HCT116 (cell line): ENCODE measurements at regions not wholly inside any gene's neighbourhood (a gene's known extent, or its start where the extent isn't known, plus 50 kb on each side); places are given as distances from the start of the nearest gene placed in this dataset.

ENCODE experiments used
- ATAC-seq: fragments of 200-7000 bp; cut with Tn5 transposase; 2 replicates; pipeline ENCODE4 v1.9.1; 2020; ENCODE audit warnings: mild to moderate bottlenecking, moderate library complexity
- BruUV-seq: library from RNA; stranded (reverse); fragments of 400-500 nt; replicated peaks from 2 replicates; lab custom pipeline; 2021; lab: Mats Ljungman, UMichigan
- CTCF ChIA-PET: fragments of 300-600 bp; sonication (Branson Sonifier 250); formaldehyde crosslinking; loops from one replicate; lab custom pipeline; 2021; ENCODE audit warnings: antibody characterized with exemption; lab: Charles Lee
- POLR2A ChIA-PET: fragments of 300-600, 350-600 bp; sonication (Branson Sonifier 250); formaldehyde crosslinking; loops from one replicate; lab custom pipeline; 2021; ENCODE audit warnings: antibody characterized with exemption; lab: Charles Lee
- RAD21 ChIA-PET, 2 experiments: fragments of 300-600 bp; sonication (Branson Sonifier 250); formaldehyde crosslinking; loops; one replicate each; lab custom pipeline; 2023; ENCODE audit warnings: low total read pairs in 2 of 2; ENCODE audit not compliant: uncharacterized antibody in 2 of 2, unreplicated experiment in 2 of 2, low non-redundant PET in 1 of 2; lab: Charles Lee
- DNase-seq: peaks from one replicate; pipeline ENCODE4 v3.0.0-alpha.2; 2010; ENCODE audit warnings: low read depth, low spot score
- H2AFZ ChIP-seq: fragments of 200-600 bp; shearing (Covaris generic), sonication (generic); 2 replicates; pipeline ENCODE4 v1.6.1; 2017; ENCODE audit warnings: low read depth, mixed run types, mixed read lengths, antibody characterized with exemption, low read length; ENCODE audit not compliant: poor library complexity, severe bottlenecking
- H3K27ac ChIP-seq: 2 replicates; pipeline ENCODE4 v1.5.1; 2012; ENCODE audit warnings: low read depth, low read length
- H3K27me3 ChIP-seq: fragments of 200-600 bp; sonication (generic); 2 replicates; pipeline ENCODE4 v1.6.1; 2016; ENCODE audit warnings: mixed run types, low read length, mixed read lengths; ENCODE audit not compliant: insufficient read depth
- H3K36me3 ChIP-seq, 2 experiments: fragments of 200-500 bp in 1 of 2; fragments of 200-600 bp in 1 of 2; sonication (Bioruptor generic) in 1 of 2; sonication (generic) in 1 of 2; 2 replicates each; pipeline versions ENCODE4 v1.5.1 to v1.6.1; 2014 to 2016; ENCODE audit warnings: low read length in 2 of 2, inconsistent platforms in 1 of 2, mixed read lengths in 1 of 2, mixed run types in 1 of 2; ENCODE audit not compliant: insufficient read depth in 2 of 2, control insufficient read depth in 1 of 2
- H3K4me1 ChIP-seq, 2 experiments: fragments of 200-600 bp in 1 of 2; sonication (generic) in 1 of 2; 2 replicates each; pipeline versions ENCODE4 v1.5.1 to v1.6.1; 2012 to 2017; ENCODE audit warnings: low read length in 2 of 2, inconsistent platforms in 1 of 2, mild to moderate bottlenecking in 1 of 2, mixed read lengths in 1 of 2, mixed run types in 1 of 2, moderate library complexity in 1 of 2; ENCODE audit not compliant: insufficient read depth in 2 of 2, control insufficient read depth in 1 of 2
- H3K4me2 ChIP-seq: fragments of 200-600 bp; sonication (generic); 2 replicates; pipeline ENCODE4 v1.6.1; 2017; ENCODE audit warnings: mixed run types, low read length, mixed read lengths
- H3K4me3 ChIP-seq, 2 experiments: fragments of 200-600 bp in 1 of 2; sonication (generic) in 1 of 2; replicated peaks in 1 of 2; 2 replicates each; pipeline ENCODE4 v1.5.1; 2011 to 2016; ENCODE audit warnings: low read length in 2 of 2, control low read depth in 1 of 2, low read depth in 1 of 2, mild to moderate bottlenecking in 1 of 2, mixed read lengths in 1 of 2, mixed run types in 1 of 2
- H3K79me2 ChIP-seq: fragments of 200-600 bp; sonication (generic); 2 replicates; pipeline ENCODE4 v1.6.1; 2017; ENCODE audit warnings: mild to moderate bottlenecking, mixed run types, low read length, moderate library complexity, mixed read lengths; ENCODE audit not compliant: insufficient read depth
- H3K9ac ChIP-seq: fragments of 200-600 bp; sonication (generic); 2 replicates; pipeline ENCODE4 v1.6.1; 2016; ENCODE audit warnings: low read length, mixed read lengths
- H3K9me2 ChIP-seq: fragments of 200-600 bp; sonication (generic), shearing (Covaris generic); 2 replicates; pipeline ENCODE4 v1.6.1; 2017; ENCODE audit warnings: mixed run types, mild to moderate bottlenecking, moderate library complexity; ENCODE audit not compliant: insufficient read depth
- H3K9me3 ChIP-seq, 2 experiments: fragments of 200-500 bp in 1 of 2; fragments of 200-600 bp in 1 of 2; sonication (Bioruptor generic) in 1 of 2; sonication (generic) in 1 of 2; 2 replicates each; pipeline ENCODE4 v1.6.1; 2014 to 2017; ENCODE audit warnings: low read length in 2 of 2, mixed read lengths in 2 of 2, inconsistent platforms in 1 of 2, low read depth in 1 of 2, mild to moderate bottlenecking in 1 of 2, mixed run types in 1 of 2, moderate library complexity in 1 of 2; ENCODE audit not compliant: control insufficient read depth in 1 of 2, insufficient read depth in 1 of 2
- H4K20me1 ChIP-seq: fragments of 200-600 bp; sonication (generic), shearing (Covaris generic); 2 replicates; pipeline ENCODE4 v1.6.1; 2017; ENCODE audit warnings: mixed run types, mild to moderate bottlenecking, moderate library complexity; ENCODE audit not compliant: insufficient read depth
- CEBPB ChIP-seq: IDR thresholded peaks from 2 replicates; pipeline ENCODE4 v1.6.1; 2012; ENCODE audit warnings: low read depth
- CTCF ChIP-seq, 3 experiments: fragments of 200-600 bp in 1 of 3; sonication (generic) in 1 of 3; IDR thresholded peaks in 2 of 3; conservative IDR thresholded peaks in 1 of 3; 2 replicates each; pipeline ENCODE4 v1.5.1; 2012 to 2017; ENCODE audit warnings: low read depth in 2 of 3, low read length in 2 of 3, antibody characterized with exemption in 1 of 3, borderline replicate concordance in 1 of 3, control low read depth in 1 of 3, mild to moderate bottlenecking in 1 of 3, mixed read lengths in 1 of 3, mixed run types in 1 of 3, moderate library complexity in 1 of 3; ENCODE audit not compliant: insufficient read depth in 1 of 3
- EGR1 ChIP-seq: IDR thresholded peaks from 2 replicates; pipeline ENCODE4 v1.6.1; 2012; ENCODE audit warnings: low read depth
- ELF1 ChIP-seq: IDR thresholded peaks from 2 replicates; pipeline ENCODE4 v1.6.1; 2012; ENCODE audit warnings: low read depth, borderline replicate concordance
- EZH2 ChIP-seq: fragments of 200-600 bp; sonication (generic); IDR thresholded peaks from 2 replicates; pipeline ENCODE4 v1.6.1; 2017; ENCODE audit warnings: antibody characterized with exemption, mixed run types
- FOSL1 ChIP-seq: IDR thresholded peaks from 2 replicates; pipeline ENCODE4 v1.6.1; 2012; ENCODE audit warnings: low read depth
- MAX ChIP-seq: IDR thresholded peaks from 2 replicates; pipeline ENCODE4 v1.6.1; 2012
- POLR2A ChIP-seq: IDR thresholded peaks from 2 replicates; pipeline ENCODE4 v1.7.0; 2011; ENCODE audit warnings: borderline replicate concordance; ENCODE audit not compliant: insufficient read depth, insufficient read length; ENCODE audit errors: extremely low read depth
- SP1 ChIP-seq: IDR thresholded peaks from 2 replicates; pipeline ENCODE4 v1.6.1; 2012; ENCODE audit warnings: low read depth
- SRF ChIP-seq: IDR thresholded peaks from 2 replicates; pipeline ENCODE4 v1.6.1; 2012; ENCODE audit warnings: low read depth
- TCF7L2 ChIP-seq: IDR thresholded peaks from 2 replicates; pipeline ENCODE4 v1.7.0; 2011; ENCODE audit warnings: borderline replicate concordance, inconsistent platforms; ENCODE audit not compliant: insufficient read depth, insufficient read length; ENCODE audit errors: extremely low read depth
- YY1 ChIP-seq: IDR thresholded peaks from 2 replicates; pipeline ENCODE4 v1.6.1; 2011; ENCODE audit warnings: low read length, low read depth, moderate library complexity, mild to moderate bottlenecking; ENCODE audit not compliant: insufficient replicate concordance; ENCODE audit errors: extremely low read depth
- ZNF274 ChIP-seq: fragments of 200-500 bp; sonication (Bioruptor generic); IDR thresholded peaks from 2 replicates; pipeline ENCODE4 v1.6.1; 2014; ENCODE audit warnings: mild to moderate bottlenecking, low read depth, low read length, inconsistent platforms
- intact Hi-C: fragments of 100-400 bp; cut with micrococcal nuclease; formaldehyde crosslinking; loops from 2 replicates; pipeline ENCODE4 v1.10.0; 2022

- RAD21 ChIA-PET: no interaction called here
- no peaks in the 10 kb centered on the region for H3K9me2 ChIP-seq
- ATAC-seq (no peak), DNase-seq (no peak)
- no peak overlapping the region for H3K27ac ChIP-seq
- TF ChIP-seq CTCF (IDR thresholded peaks at IDR 0.05 in 2 of 3, conservative IDR thresholded peaks at IDR 0.05 in 1 of 3; ENCODE audit: borderline replicate concordance in 1 of 3, insufficient read depth in 1 of 3, low read depth in 2 of 3, low read length in 2 of 3): peak in 1 of 3 experiments; percentile 23; a peak in 1 of 6 replicates
- TF ChIP-seq SP1: no peak
- TF ChIP-seq YY1: no peak
- POLR2A ChIA-PET: no interaction called here
- no peaks in the 10 kb centered on the region for H3K4me1 ChIP-seq
- no peaks in the 10 kb centered on the region for H3K9me3 ChIP-seq
- no peaks in the 10 kb centered on the region for H3K79me2 ChIP-seq
- intact Hi-C loops: no loop called here
- H3K27me3 ChIP-seq: peaks cover 9% of the 10 kb centered on the region; the same call in 1 of the 2 replicates
- H2AFZ ChIP-seq: no peak overlapping the region
- H3K36me3 ChIP-seq: no peaks in the 10 kb centered on the region
- CTCF ChIA-PET: no interaction called here
- no peak overlapping the region for H3K9ac ChIP-seq
- H3K4me2 ChIP-seq: no peak overlapping the region
- H3K4me3 ChIP-seq: no peak overlapping the region
- H4K20me1 ChIP-seq: no peaks in the 10 kb centered on the region
- no TSS peak for BruUV-seq
These were observed 682.8 kb upstream of the WWC1 start for GRCh38 chr5:167608390-167609272.

- peaks cover 28% of the 10 kb centered on the region; the same call in 1 of the 2 replicates for H3K27me3 ChIP-seq
- no peak overlapping the region for H3K9ac ChIP-seq
- RAD21 ChIA-PET: no interaction called here
- H3K9me2 ChIP-seq: no peaks in the 10 kb centered on the region
- ATAC-seq: no peak
- intact Hi-C loops: no loop called here
- H3K4me3 ChIP-seq: no peak overlapping the region
- POLR2A ChIA-PET: no interaction called here
- CTCF ChIA-PET: no interaction called here
- H3K9me3 ChIP-seq: no peaks in the 10 kb centered on the region
- no peaks in the 10 kb centered on the region for H3K4me1 ChIP-seq
- no peaks in the 10 kb centered on the region for H3K36me3 ChIP-seq
- no peaks in the 10 kb centered on the region for H4K20me1 ChIP-seq
- BruUV-seq: no TSS peak
- no peaks in the 10 kb centered on the region for H3K79me2 ChIP-seq
- no peak overlapping the region for H3K4me2 ChIP-seq
- DNase-seq: no peak
- no peak overlapping the region for H2AFZ ChIP-seq
- H3K27ac ChIP-seq: no peak overlapping the region
- TF ChIP-seq ZNF274 (no peak), MAX (no peak), ELF1 (no peak), YY1 (no peak), SP1 (no peak), POLR2A (no peak), EZH2 (no peak), CEBPB (no peak), TCF7L2 (no peak), SRF (no peak), EGR1 (no peak), CTCF (IDR thresholded peaks at IDR 0.05 in 2 of 3, conservative IDR thresholded peaks at IDR 0.05 in 1 of 3; ENCODE audit: borderline replicate concordance in 1 of 3, insufficient read depth in 1 of 3, low read depth in 2 of 3, low read length in 2 of 3) (no peak), FOSL1 (no peak)
These were observed 677.0 kb upstream of the WWC1 start for GRCh38 chr5:167614294-167615021.
